ENCODE measurements at regions not wholly inside any gene's neighbourhood (a gene's known extent, or its start where the extent isn't known, plus 50 kb on each side); places are given as distances from the start of the nearest gene placed in this dataset.
"Not testable (repeated sequence)": the region's sequence is repeated elsewhere in the genome, so short reads cannot be mapped to it uniquely, and the experiment has no call there.

GRCh38 chr13:88456151-88456550 lies 785.0 kb downstream of the SLITRK5 start:
- in situ Hi-C loops (cut with HindIII; ENCODE audit: low sequenced_read_pairs) = no loop called here
- DNase-seq (ENCODE audit: low spot score) = no peak

GRCh38 chr13:88459331-88459730 lies 788.2 kb downstream of the SLITRK5 start:
- in situ Hi-C loops (cut with HindIII; ENCODE audit: low sequenced_read_pairs) = no loop called here
- no peak for DNase-seq (ENCODE audit: low spot score)

DNA sequence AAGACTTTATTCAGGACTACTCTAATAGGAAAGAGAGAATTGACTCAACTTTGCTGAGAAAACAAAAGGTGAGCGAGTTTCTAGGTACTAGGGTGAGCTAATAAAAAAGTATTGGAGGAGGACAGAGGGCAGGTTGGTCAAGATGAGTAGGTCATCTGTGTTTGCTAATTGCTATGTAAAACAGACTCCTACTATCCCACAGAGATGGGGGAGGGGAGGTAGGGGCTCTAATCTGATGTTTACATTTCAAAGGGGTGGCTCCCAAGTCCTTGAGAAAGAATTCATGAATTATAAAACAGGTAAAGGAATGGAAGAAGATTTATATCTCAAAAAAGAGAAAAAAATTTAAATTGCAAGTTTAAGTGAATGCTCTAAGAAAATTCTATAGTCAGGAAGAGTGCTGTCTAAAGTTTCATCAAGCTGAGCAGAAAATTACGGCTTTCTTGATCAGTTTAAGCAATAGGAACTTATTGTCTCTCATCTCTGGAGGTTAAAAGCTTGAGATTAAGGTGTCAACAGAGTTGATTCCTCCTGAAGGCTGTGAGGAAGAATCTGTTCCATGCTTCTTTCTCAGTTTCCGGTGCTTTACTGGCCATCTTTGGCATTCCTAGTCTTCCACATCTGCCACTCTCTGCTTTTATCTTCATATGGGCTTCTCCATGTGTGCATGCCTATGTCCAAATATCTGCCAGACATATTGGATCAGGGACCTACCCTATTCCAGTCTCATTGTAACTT lies 790.3 kb downstream of the SLITRK5 start:
- no peak for DNase-seq (ENCODE audit: low spot score)
- in situ Hi-C loops (cut with HindIII; ENCODE audit: low sequenced_read_pairs) = no loop called here

DNA sequence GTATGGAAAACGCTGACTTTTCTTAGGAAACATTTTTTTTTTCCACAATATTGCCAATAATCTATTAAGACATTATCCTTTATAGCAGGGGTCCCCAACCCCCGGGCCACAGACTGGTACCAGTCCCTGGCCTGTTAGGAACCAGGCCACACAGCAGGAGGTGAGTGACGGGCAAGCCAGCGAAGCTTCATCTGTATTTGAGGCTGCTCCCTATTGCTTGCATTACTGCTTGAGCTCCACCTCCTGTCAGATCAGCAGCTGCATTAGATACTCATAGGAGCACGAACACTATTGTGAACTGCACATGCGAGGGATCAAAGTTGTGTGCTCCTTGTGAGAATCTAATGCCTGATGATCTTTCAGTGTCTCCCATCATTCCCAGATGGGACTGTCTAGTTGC lies 793.7 kb downstream of the SLITRK5 start:
- in situ Hi-C loops (cut with HindIII; ENCODE audit: low sequenced_read_pairs) = no loop called here
- DNase-seq (ENCODE audit: low spot score) = no peak

DNA sequence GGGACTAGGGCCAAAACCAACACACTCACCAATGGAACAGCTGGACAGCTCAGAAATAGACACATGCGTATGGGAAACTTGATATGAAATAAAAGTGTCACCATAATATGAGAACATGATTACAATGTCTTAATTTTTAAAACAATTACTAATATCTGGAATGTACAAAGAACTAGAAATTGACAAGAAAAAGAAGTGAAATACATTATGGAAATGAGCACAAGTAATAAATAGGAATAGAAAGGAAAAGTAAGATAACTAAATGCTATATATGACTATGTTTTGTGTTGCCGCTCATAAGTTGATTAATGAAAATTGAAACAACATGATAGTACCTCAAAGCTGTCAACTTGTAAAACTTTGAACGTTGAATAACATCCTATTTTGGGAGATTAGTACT lies 801.1 kb downstream of the SLITRK5 start:
- in situ Hi-C loops (cut with HindIII; ENCODE audit: low sequenced_read_pairs) = no loop called here
- no peak for DNase-seq (ENCODE audit: low spot score)

- DNase-seq (ENCODE audit: low spot score) = no peak
- in situ Hi-C loops (cut with HindIII; ENCODE audit: low sequenced_read_pairs) = no loop called here
Measured at GRCh38 chr13:88483202-88483601, 812.0 kb downstream of the SLITRK5 start.

- no peak for DNase-seq (ENCODE audit: low spot score)
- in situ Hi-C loops (cut with HindIII; ENCODE audit: low sequenced_read_pairs) = no loop called here
Measured at GRCh38 chr13:88507909-88508308, 836.7 kb downstream of the SLITRK5 start.

- not testable (repeated sequence) for DNase-seq (ENCODE audit: low spot score)
Measured at GRCh38 chr13:88512993-88513392, 841.8 kb downstream of the SLITRK5 start.

GRCh38 chr13:88526186-88526852 lies 855.1 kb downstream of the SLITRK5 start:
- DNase-seq (ENCODE audit: low spot score) = no peak
- in situ Hi-C loops (cut with HindIII; ENCODE audit: low sequenced_read_pairs) = no loop called here

More at GRCh38 chr13:88512993-88513392, 841.8 kb downstream of the SLITRK5 start:
- in situ Hi-C loops (cut with HindIII; ENCODE audit: low sequenced_read_pairs) = not testable (repeated sequence)

GRCh38 chr13:88526853-88527215 lies 855.7 kb downstream of the SLITRK5 start:
- in situ Hi-C loops (cut with HindIII; ENCODE audit: low sequenced_read_pairs) = no loop called here
- DNase-seq (ENCODE audit: low spot score) = no peak

DNA sequence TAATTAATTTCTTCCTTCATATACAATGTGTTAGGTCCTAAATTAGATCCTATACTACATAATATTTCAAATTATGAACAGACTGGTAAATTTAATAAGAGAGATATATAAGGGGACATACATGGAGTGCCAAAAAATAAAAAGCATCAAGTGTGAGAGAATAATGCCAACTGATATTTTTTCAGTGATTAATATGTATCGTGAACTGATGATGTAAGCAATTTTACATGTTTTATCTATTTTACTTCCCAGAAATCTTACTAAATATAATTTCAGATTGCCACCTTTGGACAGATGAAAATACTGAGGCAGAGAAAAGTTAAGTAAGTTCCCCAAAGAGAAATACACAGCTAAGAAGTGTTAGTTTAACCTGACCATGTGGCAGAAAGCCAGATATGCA lies 870.8 kb downstream of the SLITRK5 start:
- in situ Hi-C loops (cut with HindIII; ENCODE audit: low sequenced_read_pairs) = no loop called here
- no peak for DNase-seq (ENCODE audit: low spot score)

DNA sequence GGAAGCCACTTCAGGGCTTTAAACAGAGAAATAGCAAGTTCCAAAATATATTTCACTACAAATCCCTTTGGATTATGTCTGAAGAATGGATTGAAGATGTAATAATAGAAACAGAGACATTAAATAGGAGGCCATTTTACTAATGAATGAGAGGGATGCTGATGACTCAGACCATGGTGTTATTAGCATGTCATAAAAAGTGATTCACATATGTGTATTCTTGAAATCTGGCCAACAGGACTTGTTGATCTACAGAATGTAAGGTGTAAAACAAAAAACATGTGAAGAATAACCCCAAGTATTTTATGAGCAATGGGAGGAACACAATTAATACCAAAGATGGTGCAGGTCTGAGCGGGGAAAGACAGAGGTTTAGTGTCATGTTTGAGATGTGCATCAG lies 873.7 kb downstream of the SLITRK5 start:
- no peak for DNase-seq (ENCODE audit: low spot score)
- in situ Hi-C loops (cut with HindIII; ENCODE audit: low sequenced_read_pairs) = no loop called here

DNA sequence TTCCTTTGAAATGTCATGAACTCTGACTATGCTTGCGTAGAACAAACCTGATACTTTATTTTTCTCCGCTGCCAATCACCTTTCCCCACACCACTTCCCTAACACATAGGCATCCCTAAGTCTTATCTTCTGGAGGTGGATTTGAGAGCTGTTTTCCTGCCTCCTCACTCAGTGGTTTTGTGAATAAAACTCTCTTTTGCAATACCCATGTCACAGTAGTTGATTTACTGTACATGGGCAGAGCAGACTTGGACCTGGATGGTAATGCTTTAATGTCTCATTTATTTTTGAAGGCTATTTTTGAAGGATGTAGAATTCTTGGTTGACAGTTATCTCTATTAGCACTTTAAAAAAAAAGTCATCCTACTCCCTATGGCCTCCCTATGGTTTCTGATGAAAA lies 881.8 kb downstream of the SLITRK5 start:
- DNase-seq (ENCODE audit: low spot score) = no peak
- in situ Hi-C loops (cut with HindIII; ENCODE audit: low sequenced_read_pairs) = no loop called here

DNA sequence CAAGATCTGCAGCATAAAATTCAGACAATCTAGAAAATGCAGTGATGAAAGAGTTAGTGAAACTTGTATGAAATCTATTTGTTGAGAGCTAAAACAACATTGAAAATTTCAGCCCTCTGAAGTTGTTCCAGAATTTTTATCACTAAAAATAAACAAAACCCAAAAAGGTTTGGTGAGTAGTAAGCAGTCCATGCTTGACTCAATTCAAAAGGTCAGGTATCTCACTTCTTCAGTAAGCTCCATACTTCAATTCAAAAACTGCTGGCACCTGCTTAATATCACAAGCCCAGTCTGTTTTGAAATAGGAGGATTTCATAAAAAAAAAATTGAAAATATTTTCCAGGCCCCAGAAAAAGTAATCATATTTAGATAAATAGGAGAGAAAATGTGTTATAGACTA lies 894.4 kb downstream of the SLITRK5 start:
- in situ Hi-C loops (cut with HindIII; ENCODE audit: low sequenced_read_pairs) = no loop called here
- no peak for DNase-seq (ENCODE audit: low spot score)

GRCh38 chr13:88585861-88586260 lies 914.7 kb downstream of the SLITRK5 start:
- in situ Hi-C loops (cut with HindIII; ENCODE audit: low sequenced_read_pairs) = no loop called here
- DNase-seq (ENCODE audit: low spot score) = no peak

DNA sequence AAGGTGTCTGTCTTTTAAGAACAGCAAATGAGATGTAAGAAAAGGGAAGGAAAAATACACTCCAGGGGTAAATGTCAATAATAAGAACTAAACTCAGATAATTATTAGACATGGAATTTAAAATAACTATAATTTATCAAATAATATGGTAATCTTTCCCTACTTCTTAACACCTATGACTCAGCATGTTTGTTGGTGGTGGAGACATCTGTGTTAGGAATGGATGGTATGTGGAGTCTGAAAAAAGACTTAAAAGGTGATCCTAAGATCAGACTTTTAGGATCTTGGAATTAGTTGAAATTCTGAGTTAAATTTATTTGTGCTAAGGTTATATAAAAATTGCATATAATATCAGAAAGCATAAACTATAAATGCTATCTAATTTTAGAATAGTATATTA lies 915.1 kb downstream of the SLITRK5 start:
- no peak for DNase-seq (ENCODE audit: low spot score)
- in situ Hi-C loops (cut with HindIII; ENCODE audit: low sequenced_read_pairs) = no loop called here

DNA sequence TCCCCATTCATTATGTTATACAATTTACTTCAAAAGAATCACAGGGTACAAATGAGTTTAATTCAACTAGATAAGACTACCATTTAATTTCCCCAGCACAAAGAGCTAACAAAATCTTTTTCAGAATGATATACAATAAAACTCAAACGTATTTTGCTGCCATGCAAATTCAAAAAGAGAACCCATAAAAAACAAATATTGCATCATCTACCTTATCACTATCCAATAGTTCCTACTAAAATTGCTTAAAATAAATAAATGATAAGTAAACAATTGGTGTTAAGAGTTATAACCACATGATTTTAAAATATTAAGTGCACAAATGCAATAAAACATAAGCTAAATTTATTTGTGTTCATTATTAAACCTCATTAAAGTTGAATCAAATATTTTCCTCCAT lies 919.4 kb downstream of the SLITRK5 start:
- no peak for DNase-seq (ENCODE audit: low spot score)
- in situ Hi-C loops (cut with HindIII; ENCODE audit: low sequenced_read_pairs) = no loop called here

- in situ Hi-C loops (cut with HindIII; ENCODE audit: low sequenced_read_pairs) = no loop called here
- no peak for DNase-seq (ENCODE audit: low spot score)
Measured at GRCh38 chr13:88592105-88592504, 920.9 kb downstream of the SLITRK5 start.

- DNase-seq (ENCODE audit: low spot score) = no peak
- in situ Hi-C loops (cut with HindIII; ENCODE audit: low sequenced_read_pairs) = no loop called here
Measured at GRCh38 chr13:88601949-88602348, 930.8 kb downstream of the SLITRK5 start.

DNA sequence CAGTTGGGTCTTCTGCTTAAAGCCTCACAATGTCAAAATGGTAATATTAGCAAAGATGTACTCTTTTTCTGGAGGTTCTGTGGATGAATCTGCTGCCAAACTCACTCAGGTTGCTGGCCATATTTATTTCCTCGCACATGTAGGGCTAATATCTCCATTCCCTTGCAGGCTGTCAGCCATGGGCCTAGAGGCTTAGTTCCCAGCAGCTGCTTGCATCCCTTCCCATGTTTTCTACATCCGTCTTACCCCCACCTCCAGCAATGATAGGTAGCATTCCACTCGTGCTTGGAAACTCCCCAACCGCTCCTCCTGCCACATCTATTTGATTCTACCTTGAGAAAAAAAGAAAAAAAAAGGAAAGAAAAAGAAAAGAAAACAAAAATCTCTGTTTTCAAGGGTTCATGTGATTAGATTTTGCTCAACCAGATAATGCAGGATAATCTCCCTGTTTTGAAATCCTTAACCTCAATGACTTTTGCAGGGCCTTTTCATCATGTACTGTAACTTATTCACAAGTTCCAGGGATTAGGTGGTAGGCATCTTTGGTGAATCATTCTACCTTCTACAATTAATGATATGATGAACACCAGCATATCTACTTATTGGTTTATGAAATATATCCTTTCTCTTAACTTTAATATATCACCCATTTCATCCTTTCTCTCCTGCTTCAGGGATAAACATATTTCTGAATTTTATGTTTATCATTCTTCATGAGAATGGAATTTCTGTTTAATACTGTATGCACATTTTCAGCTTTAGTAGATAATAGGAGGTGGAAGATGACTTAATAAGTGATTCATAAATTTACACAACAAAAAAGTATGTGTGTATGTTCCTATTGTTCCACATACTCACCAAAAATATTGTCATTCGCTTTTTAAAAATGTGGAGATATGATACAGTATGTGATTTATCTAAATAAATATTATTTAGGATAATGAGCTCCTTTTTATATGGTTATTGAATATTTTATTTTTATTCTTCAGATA lies 931.9 kb downstream of the SLITRK5 start:
- no peak for DNase-seq (ENCODE audit: low spot score)
- in situ Hi-C loops (cut with HindIII; ENCODE audit: low sequenced_read_pairs) = no loop called here
